NAMALWA (cell line): ENCODE measurements at regions not wholly inside any gene's neighbourhood (a gene's known extent, or its start where the extent isn't known, plus 50 kb on each side); places are given as distances from the start of the nearest gene placed in this dataset.

Experiments
- DNase-seq: peaks from one replicate; pipeline ENCODE4 v3.0.0-alpha.2; 2015; ENCODE audit warnings: low spot score

- DNase-seq: no peak
Measured at GRCh38 chr18:41829647-41830516, 125.2 kb upstream of the PIK3C3 start.

GRCh38 chr18:41828137-41828536 lies 126.9 kb upstream of the PIK3C3 start:
- no peak for DNase-seq

- no peak for DNase-seq
Measured at GRCh38 chr18:41820784-41821183, 134.2 kb upstream of the PIK3C3 start.

GRCh38 chr18:41818381-41819355 lies 136.4 kb upstream of the PIK3C3 start:
- no peak for DNase-seq

DNA sequence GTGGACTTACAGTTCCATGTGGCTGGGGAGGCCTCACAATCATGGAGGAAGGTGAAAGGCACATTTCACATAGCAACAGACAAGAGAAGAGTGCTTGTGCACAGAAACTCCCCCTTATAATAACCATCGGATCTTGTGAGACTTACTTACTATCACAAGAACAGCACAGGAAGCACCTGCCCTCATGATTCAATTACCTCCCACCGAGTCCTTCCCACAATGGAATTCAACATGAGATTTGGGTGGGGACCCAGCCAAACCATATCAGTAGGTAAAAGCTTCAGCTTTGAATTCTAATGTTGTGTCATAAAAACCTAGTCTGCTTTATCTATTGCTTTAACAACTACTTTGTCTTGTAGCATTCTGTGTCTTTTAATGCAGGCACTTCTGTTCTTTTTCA lies 140.4 kb upstream of the PIK3C3 start:
- DNase-seq: no peak

DNA sequence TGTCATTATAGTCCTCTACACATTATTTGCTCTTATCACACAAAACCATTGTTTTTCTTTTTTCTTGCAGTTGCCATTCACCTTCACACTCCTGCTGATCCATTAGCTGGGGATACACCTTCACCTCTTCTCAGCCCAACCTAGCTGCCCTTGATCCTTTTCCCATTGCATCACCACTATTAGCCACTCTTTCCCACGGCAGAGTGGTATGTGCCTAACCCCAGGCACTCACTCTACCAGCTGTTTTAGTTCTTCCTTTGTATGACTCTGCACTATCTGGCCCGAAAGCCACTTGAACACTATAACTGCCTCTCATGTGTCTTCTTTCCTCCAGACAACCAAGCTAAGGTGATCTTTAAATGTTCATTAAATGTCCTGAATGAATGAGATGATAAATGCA lies 145.4 kb upstream of the PIK3C3 start:
- no peak for DNase-seq

- no peak for DNase-seq
Measured at GRCh38 chr18:41805341-41805740, 149.7 kb upstream of the PIK3C3 start.

GRCh38 chr18:41798879-41799278 lies 156.2 kb upstream of the PIK3C3 start:
- no peak for DNase-seq

DNA sequence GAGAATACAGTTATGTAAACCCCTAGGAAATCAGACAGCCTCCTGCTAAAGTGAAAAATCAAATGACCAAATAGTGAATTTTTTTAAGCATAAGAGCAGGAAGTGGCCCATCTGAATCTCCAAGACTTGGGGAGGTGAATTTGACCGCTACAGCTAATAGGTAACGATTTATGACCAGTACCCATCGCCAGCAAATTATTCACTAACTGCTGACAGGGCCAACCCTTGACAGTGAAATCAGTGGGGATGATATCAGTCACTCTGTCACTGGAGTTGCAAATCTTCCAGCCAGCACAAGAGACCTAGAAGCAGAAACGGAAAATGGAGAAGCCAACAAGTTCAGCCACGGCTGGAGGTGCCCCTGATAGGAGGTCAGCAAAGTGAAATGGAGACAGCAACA lies 164.3 kb upstream of the PIK3C3 start:
- no peak for DNase-seq

GRCh38 chr18:41789001-41789400 lies 166.0 kb upstream of the PIK3C3 start:
- no peak for DNase-seq

- no peak for DNase-seq
Measured at GRCh38 chr18:41783879-41784278, 171.2 kb upstream of the PIK3C3 start.

- no peak for DNase-seq
Measured at GRCh38 chr18:41783065-41783818, 171.8 kb upstream of the PIK3C3 start.

DNA sequence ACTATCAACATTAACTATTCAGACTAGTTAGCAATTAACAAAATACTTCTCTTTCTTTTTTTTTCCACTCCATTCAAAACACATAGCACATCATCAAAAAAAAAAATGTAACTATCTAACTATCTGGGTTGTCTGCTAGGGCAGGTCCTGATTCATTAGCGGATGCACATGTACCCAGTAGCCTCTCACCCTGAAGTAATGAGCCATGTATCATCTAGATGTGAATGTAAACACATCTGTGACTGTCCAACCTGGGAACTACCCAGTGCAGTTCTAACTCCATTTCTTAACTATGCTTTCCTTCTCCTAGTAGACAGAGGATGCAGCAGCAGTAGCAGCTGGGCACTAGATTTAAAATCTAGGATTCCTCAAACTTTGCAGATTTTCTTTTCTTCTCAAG lies 183.1 kb upstream of the PIK3C3 start:
- no peak for DNase-seq

DNA sequence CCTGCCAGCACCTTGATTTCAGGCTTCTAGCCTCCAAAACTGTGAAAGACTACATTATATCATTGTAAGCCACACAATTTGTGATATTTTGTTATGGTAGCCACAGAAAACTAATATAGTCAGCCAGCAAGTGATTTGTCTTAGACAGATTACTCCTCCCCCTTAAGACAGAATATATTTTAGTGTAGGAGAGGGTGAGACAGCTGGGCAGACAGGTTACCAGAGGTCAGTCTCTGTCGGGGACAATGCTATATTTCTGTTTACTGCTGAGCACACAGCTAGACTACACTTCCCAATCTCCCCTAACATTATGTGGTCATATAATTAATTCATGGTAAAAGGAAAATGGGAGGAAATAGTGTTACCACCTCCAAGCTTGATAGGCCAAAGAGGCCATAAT lies 185.8 kb upstream of the PIK3C3 start:
- DNase-seq: no peak

DNA sequence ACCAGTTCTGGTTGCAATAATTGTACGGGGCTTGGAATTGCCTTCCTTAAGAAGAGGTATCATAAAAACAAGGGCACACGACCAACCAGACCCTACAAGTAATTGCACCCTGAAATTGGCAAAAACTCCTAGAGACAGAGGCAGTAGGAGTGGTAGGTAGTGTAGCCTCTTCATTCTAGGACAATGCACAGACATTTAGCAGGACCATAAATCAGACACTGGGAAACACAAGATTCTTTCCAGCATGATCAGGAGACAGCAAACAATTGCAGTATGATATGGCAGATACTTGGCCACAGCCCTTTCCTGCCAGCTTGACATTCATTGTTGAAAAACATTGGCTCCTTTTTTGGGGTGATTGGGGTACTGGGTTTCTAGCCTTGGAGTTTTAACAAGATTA lies 186.6 kb upstream of the PIK3C3 start:
- DNase-seq: no peak

DNA sequence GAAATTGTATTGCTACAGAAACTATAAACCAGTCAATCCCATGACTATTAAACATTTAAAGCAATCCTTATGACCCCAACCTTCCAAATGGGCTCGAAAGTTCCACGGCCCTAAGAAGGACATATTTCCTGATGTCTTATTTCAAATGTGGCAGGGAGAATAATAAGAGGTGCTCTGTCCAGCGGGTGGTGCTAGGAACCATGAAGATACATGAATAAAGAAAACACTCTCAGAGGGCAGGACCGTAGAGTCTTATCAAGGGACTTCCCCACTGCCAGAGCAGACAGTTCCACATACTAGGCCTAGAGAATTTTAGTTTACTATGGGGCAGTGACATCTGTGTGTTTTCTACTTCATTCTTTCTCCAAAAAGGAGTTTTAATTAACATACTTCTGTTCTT lies 187.1 kb upstream of the PIK3C3 start:
- peak; percentile 20 for DNase-seq

DNA sequence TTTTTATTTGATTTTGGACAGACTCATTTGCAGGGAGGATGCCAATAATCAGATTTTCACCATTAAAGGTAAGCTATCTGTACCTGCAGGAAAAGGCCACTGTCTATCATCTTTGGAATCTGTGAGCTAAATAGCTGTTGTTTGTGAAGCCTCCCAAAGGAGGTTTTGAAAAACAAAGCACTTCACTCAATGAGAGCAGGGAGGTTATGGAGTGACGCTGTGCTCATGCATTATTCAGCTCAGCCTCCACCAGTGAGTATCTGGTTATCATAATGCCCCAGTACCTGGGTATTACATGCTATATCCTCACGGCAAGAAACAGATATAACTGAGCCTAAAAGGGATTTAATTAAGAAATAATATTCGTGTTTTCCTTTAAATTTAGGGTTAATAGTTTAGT lies 189.6 kb upstream of the PIK3C3 start:
- DNase-seq: no peak

GRCh38 chr18:41763361-41763760 lies 191.7 kb upstream of the PIK3C3 start:
- no peak for DNase-seq

- no peak for DNase-seq
Measured at GRCh38 chr18:41761333-41762018, 193.6 kb upstream of the PIK3C3 start.

DNA sequence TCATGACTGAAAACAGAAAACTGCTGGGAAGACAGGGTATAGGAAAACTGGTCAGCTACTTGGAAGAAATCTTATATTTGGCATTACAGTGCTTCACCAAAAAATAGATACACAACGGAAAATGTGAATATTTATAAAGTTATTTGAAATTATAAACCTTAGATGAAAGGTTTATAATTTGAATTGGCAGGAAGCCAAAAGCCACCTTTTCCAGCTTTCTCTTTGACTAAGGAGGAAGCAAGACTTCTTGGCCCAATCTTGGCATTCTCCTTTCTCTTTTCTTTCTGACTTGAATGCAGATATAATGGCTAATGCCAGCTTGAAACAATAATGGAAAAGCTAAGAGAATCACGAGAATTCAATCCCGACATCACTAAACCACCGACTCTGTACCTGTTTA lies 196.5 kb upstream of the PIK3C3 start:
- no peak for DNase-seq

- no peak for DNase-seq
Measured at GRCh38 chr18:41756141-41756540, 198.9 kb upstream of the PIK3C3 start.

DNA sequence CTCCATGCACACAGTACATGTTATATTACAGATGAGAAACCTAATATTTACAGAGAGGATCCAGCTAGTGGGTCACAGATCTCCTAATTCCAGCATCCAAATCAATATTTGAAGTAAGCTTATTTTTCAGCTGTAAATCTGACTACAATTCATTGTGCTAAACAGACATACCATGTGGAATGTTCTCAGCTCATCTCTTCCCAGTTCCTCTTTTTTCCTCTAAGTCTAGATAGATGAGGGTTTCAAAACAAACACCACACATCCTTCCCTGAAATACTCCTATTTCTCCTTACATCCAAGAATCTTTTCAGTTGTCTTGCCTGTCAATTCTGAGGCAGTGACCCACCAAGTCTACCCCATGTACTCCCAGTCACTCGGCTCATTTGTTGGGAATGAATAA lies 200.7 kb upstream of the PIK3C3 start:
- DNase-seq: no peak
